ENCODE measurements at regions not wholly inside any gene's neighbourhood (a gene's known extent, or its start where the extent isn't known, plus 50 kb on each side); places are given as distances from the start of the nearest gene placed in this dataset.

GRCh38 chr13:30830638-30830965 is 75.5 kb upstream of the MEDAG start:
- TF ChIP-seq CTCF (IDR thresholded peaks at IDR 0.05; ENCODE audit: insufficient read depth, low read depth, low read length) (no peak), EZH2 (IDR thresholded peaks at IDR 0.05; ENCODE audit: insufficient read depth, low read length) (no peak)

Data from astrocyte (in vitro differentiated cells and primary cell).